ENCODE measurements at regions not wholly inside any gene's neighbourhood (a gene's known extent, or its start where the extent isn't known, plus 50 kb on each side); places are given as distances from the start of the nearest gene placed in this dataset.

GRCh38 chrX:16458208-16458607, 191.8 kb upstream of the S100G start:
- H3K27ac ChIP-seq, result no peak overlapping the region
- TF ChIP-seq ZFX (IDR thresholded peaks at IDR 0.05) (no peak), CTCF (conservative IDR thresholded peaks at IDR 0.05) (no peak)

GRCh38 chrX:16459008-16459407, 190.9 kb upstream of the S100G start:
- no peak for TF ChIP-seq CTCF (conservative IDR thresholded peaks at IDR 0.05)
- TF ChIP-seq ZFX (IDR thresholded peaks at IDR 0.05), result no peak
- H3K27ac ChIP-seq, result no peak overlapping the region

- no peak overlapping the region for H3K27ac ChIP-seq
- TF ChIP-seq CTCF (conservative IDR thresholded peaks at IDR 0.05) (no peak), ZFX (IDR thresholded peaks at IDR 0.05) (no peak)
Measured at GRCh38 chrX:16461968-16462367, 188.0 kb upstream of the S100G start.

DNA sequence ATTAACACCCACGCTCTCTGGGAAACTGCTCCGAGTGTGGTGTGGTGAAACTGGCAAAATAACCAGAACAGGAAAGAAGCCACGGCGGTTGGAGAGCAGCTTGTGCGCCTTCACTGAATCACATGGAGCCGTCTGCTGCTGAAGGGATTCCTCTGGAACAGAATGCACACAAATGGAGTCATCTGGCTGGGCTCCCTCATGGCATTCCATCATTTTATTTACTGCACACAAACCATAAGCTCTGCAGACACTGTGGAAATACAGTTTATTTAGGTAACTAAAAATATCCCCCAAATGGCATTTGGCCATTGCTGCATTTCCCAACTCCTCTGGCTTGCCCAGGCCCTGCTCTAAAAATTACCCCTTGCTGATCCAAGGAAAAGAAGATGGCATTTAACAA, 187.0 kb upstream of the S100G start:
- no peak for TF ChIP-seq ZFX (IDR thresholded peaks at IDR 0.05)
- TF ChIP-seq CTCF (conservative IDR thresholded peaks at IDR 0.05), result no peak
- H3K27ac ChIP-seq, result no peak overlapping the region

DNA sequence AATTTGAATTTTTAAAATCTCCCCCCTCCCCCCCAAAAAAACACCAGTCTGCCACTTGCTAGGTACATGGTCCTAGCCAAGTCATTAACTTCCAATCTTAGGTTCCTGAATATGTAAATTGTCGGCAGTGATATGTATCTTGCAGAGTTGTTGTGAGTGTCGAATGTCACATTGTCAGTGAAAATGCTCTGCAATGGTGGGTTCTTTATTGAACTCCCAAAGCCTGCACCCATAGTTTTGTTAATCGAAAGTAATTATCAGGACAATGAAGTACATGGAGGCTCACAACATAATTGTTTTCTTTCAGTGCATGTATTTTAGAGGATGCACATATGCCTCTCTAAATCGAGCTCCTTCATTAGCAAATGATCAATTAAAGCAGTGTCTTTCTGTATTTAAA, 185.6 kb upstream of the S100G start:
- TF ChIP-seq ZFX (IDR thresholded peaks at IDR 0.05) (no peak), CTCF (conservative IDR thresholded peaks at IDR 0.05) (no peak)
- no peak overlapping the region for H3K27ac ChIP-seq

DNA sequence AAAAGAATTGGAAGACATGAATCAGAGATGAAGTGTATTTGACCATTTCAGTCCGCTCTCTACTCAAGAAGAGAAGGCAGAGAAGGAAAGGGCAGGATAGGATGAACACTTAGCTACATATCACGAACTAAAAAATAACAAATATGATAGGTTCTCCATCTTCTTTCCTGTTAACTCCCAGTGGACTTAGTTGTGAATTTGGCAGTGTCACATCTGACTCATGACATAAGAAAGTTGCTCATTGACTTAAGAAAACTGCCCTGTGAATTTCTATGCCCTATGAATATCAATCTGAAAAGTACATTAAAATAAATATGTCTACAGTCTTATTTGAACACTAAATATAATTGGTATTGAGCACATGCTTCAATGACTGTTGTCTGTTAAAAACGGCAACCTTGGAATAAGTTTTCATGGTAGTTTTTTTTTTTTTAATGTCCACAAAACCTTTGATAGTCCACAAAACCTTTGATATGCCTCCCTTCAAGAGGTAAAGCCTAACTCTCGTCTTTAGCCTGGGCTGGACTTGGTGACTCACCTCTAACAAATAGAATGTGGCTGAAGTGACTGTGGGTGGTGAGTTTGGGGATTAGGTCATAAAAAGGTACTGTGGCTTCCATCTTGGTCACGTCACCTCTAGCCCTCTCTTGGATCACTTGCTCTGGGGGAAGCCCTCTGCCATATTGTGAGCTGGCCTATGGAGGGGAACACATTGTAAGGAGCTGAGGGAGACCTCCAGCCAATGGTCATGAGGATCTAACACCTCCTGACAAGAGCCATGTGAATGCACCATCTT, 184.7 kb upstream of the S100G start:
- TF ChIP-seq ZFX (IDR thresholded peaks at IDR 0.05), result no peak
- no peak for TF ChIP-seq CTCF (conservative IDR thresholded peaks at IDR 0.05)
- H3K27ac ChIP-seq, result no peak overlapping the region

GRCh38 chrX:16466640-16467432, 183.1 kb upstream of the S100G start:
- TF ChIP-seq ZFX (IDR thresholded peaks at IDR 0.05) (no peak), CTCF (conservative IDR thresholded peaks at IDR 0.05) (no peak)
- no peak overlapping the region for H3K27ac ChIP-seq
